Gastroesophageal sphincter (tissue), 4 donors: ENCODE measurements at regions not wholly inside any gene's neighbourhood (a gene's known extent, or its start where the extent isn't known, plus 50 kb on each side); places are given as distances from the start of the nearest gene placed in this dataset.
"Not testable (repeated sequence)": the region's sequence is repeated elsewhere in the genome, so short reads cannot be mapped to it uniquely, and the experiment has no call there.

Experiments
- ATAC-seq: fragments of 150-250 bp; one replicate; pipeline ENCODE4 v1.9.1; 2016; ENCODE audit warnings: mild to moderate bottlenecking, moderate library complexity
- H3K27ac ChIP-seq, 4 donors: fragments of 200-600 bp; sonication (generic) in 3 of 4; 1 replicate in 3 of 4; 2 replicates in 1 of 4; pipeline ENCODE4 v1.5.1; 2016 to 2019
- H3K27me3 ChIP-seq: fragments of 200-600 bp; sonication (generic); one replicate; pipeline ENCODE4 v1.5.1; 2019
- H3K36me3 ChIP-seq, 2 donors: fragments of 200-600 bp; sonication (generic); one replicate each; pipeline ENCODE4 v1.5.1; 2019; ENCODE audit warnings: control low read depth in 1 of 2
- H3K4me1 ChIP-seq, 3 donors: fragments of 200-600 bp; sonication (generic); 1 replicate in 2 of 3; 2 replicates in 1 of 3; pipeline ENCODE4 v1.5.1; 2016 to 2019; ENCODE audit warnings: control low read depth in 2 of 3
- H3K4me3 ChIP-seq, 2 donors: fragments of 200-600 bp; sonication (generic); one replicate each; pipeline ENCODE4 v1.5.1; 2019; ENCODE audit warnings: mild to moderate bottlenecking in 1 of 2, moderate library complexity in 1 of 2
- H3K9me3 ChIP-seq, 3 donors: fragments of 200-600 bp; sonication (generic); one replicate each; pipeline ENCODE4 v1.5.1; 2017 to 2019; ENCODE audit warnings: control low read depth in 2 of 3
- CTCF ChIP-seq, 4 experiments: fragments of 200-600 bp in 2 of 4; fragments of 450-650 bp in 2 of 4; sonication (generic) in 1 of 4; IDR thresholded peaks; one replicate each; pipeline ENCODE4 v1.5.1; 2017 to 2019; ENCODE audit warnings: antibody characterized with exemption in 4 of 4, mild to moderate bottlenecking in 2 of 4, moderate library complexity in 2 of 4
- EP300 ChIP-seq: sonication (generic); formaldehyde crosslinking; IDR thresholded peaks from one replicate; pipeline ENCODE4 v1.6.1; 2017; ENCODE audit warnings: antibody characterized with exemption, mild to moderate bottlenecking
- POLR2A ChIP-seq, 2 donors: fragments of 450-650 bp; IDR thresholded peaks; one replicate each; pipeline ENCODE4 v1.6.1; 2017; ENCODE audit warnings: antibody characterized with exemption in 2 of 2, mild to moderate bottlenecking in 2 of 2, moderate library complexity in 1 of 2
- POLR2AphosphoS5 ChIP-seq: sonication (generic); formaldehyde crosslinking; IDR thresholded peaks from one replicate; pipeline ENCODE4 v1.6.1; 2017; ENCODE audit warnings: antibody characterized with exemption
- WGBS, 2 donors: methylation state at CpG; one replicate each; pipeline ENCODE4 v1.1.5; 2018; ENCODE audit warnings: low coverage in 1 of 2; 5-methylcytosine and 5-hydroxymethylcytosine counted together

- no peaks in the 10 kb centered on the region for H3K36me3 ChIP-seq
- no peak for ATAC-seq
- H3K27ac ChIP-seq, result peak overlapping the region in 3 of 4 donors; percentile 75 to 84 (median 75)
- no peak overlapping the region for H3K4me3 ChIP-seq
- no peak for TF ChIP-seq CTCF (IDR thresholded peaks at IDR 0.05)
- no peak for TF ChIP-seq POLR2AphosphoS5
- TF ChIP-seq POLR2A (IDR thresholded peaks at IDR 0.05), result no peak
- peaks cover 0 to 30% (median 4%) of the 10 kb centered on the region in 3 donors for H3K4me1 ChIP-seq
- peaks cover 0 to 10% (median 0%) of the 10 kb centered on the region in 3 donors for H3K9me3 ChIP-seq
- no peaks in the 10 kb centered on the region for H3K27me3 ChIP-seq
- 20 to 47% methylated on average over 1 to 2 of the region's 2 CpGs for WGBS, 2 donors
Measured at GRCh38 chr18:35852786-35853185, 119.7 kb upstream of the RMP24 start.

GRCh38 chr18:35854095-35854494 is 118.4 kb upstream of the RMP24 start:
- Histone ChIP-seq H3K9me3 (peaks cover 0 to 10% (median 0%) of the 10 kb centered on the region in 3 donors), H3K4me3 (no peak overlapping the region), H3K4me1 (peaks cover 0 to 30% (median 4%) of the 10 kb centered on the region in 3 donors), H3K36me3 (no peaks in the 10 kb centered on the region), H3K27ac (peak overlapping the region; percentile 20 to 84 (median 75)), H3K27me3 (no peaks in the 10 kb centered on the region)
- WGBS, 2 donors, result 28 to 40% methylated on average over 4 to 5 of the region's 5 CpGs
- no peak for TF ChIP-seq POLR2A (IDR thresholded peaks at IDR 0.05)
- ATAC-seq, result no peak

GRCh38 chr18:35856178-35856577 is 116.3 kb upstream of the RMP24 start:
- H3K36me3 ChIP-seq, result no peaks in the 10 kb centered on the region
- peaks cover 0 to 10% (median 0%) of the 10 kb centered on the region in 3 donors for H3K9me3 ChIP-seq
- 93 to 97% methylated on average over 3 of the region's 3 CpGs for WGBS, 2 donors
- TF ChIP-seq POLR2AphosphoS5, result no peak
- no peak for TF ChIP-seq CTCF (IDR thresholded peaks at IDR 0.05)
- no peak for TF ChIP-seq POLR2A (IDR thresholded peaks at IDR 0.05)
- no peak for TF ChIP-seq EP300
- H3K4me1 ChIP-seq, result peaks cover 0 to 34% (median 4%) of the 10 kb centered on the region in 3 donors
- H3K27me3 ChIP-seq, result no peaks in the 10 kb centered on the region
- H3K4me3 ChIP-seq, result no peak overlapping the region
- no peak for ATAC-seq
- H3K27ac ChIP-seq, result no peak overlapping the region

GRCh38 chr18:35856721-35857120 is 115.8 kb upstream of the RMP24 start:
- H3K27ac ChIP-seq, H3K27me3 ChIP-seq, H3K4me3 ChIP-seq, H3K36me3 ChIP-seq, ATAC-seq: not testable (repeated sequence)
- Histone ChIP-seq H3K9me3 (peaks cover 0 to 10% (median 0%) of the 10 kb centered on the region in 3 donors), H3K4me1 (peaks cover under 1 to 33% (median 4%) of the 10 kb centered on the region in 3 donors)
- WGBS, 2 donors, result 0 to 63% methylated on average over 1 of the region's 1 CpG

GRCh38 chr18:35857581-35857980 is 114.9 kb upstream of the RMP24 start:
- not testable (repeated sequence) for H3K36me3 ChIP-seq, ATAC-seq, H3K4me3 ChIP-seq, H3K27ac ChIP-seq, H3K27me3 ChIP-seq
- Histone ChIP-seq H3K9me3 (peaks cover 0 to 10% (median 0%) of the 10 kb centered on the region in 3 donors), H3K4me1 (peaks cover 3 to 29% (median 4%) of the 10 kb centered on the region in 3 donors)

GRCh38 chr18:35861367-35862118 is 110.9 kb upstream of the RMP24 start:
- Histone ChIP-seq H3K9me3 (peaks cover 0 to 7% (median 0%) of the 10 kb centered on the region in 3 donors), H3K36me3 (no peaks in the 10 kb centered on the region), H3K4me1 (peaks cover 0 to 14% (median 3%) of the 10 kb centered on the region in 3 donors), H3K4me3 (peak overlapping the region in 1 of 2 donors; percentile 18), H3K27me3 (no peaks in the 10 kb centered on the region), H3K27ac (peak overlapping the region; percentile 57 to 80 (median 78))
- WGBS, 2 donors, result 23 to 27% methylated on average over 4 to 5 of the region's 5 CpGs
- TF ChIP-seq CTCF (IDR thresholded peaks at IDR 0.05), result peak in 1 of 4 experiments; percentile 22
- no peak for TF ChIP-seq POLR2A (IDR thresholded peaks at IDR 0.05)
- peak; percentile 46 for ATAC-seq
